ENCODE measurements at regions not wholly inside any gene's neighbourhood (a gene's known extent, or its start where the extent isn't known, plus 50 kb on each side); places are given as distances from the start of the nearest gene placed in this dataset.

- TF ChIP-seq POLR2AphosphoS5 (IDR thresholded peaks at IDR 0.05; ENCODE audit: borderline replicate concordance, low read depth, low read length) (no peak), EZH2 (IDR thresholded peaks at IDR 0.05) (no peak)
These were observed 648.2 kb upstream of the NEGR1 start for GRCh38 chr1:72930528-72930927.
